ENCODE measurements at regions not wholly inside any gene's neighbourhood (a gene's known extent, or its start where the extent isn't known, plus 50 kb on each side); places are given as distances from the start of the nearest gene placed in this dataset.

DNA sequence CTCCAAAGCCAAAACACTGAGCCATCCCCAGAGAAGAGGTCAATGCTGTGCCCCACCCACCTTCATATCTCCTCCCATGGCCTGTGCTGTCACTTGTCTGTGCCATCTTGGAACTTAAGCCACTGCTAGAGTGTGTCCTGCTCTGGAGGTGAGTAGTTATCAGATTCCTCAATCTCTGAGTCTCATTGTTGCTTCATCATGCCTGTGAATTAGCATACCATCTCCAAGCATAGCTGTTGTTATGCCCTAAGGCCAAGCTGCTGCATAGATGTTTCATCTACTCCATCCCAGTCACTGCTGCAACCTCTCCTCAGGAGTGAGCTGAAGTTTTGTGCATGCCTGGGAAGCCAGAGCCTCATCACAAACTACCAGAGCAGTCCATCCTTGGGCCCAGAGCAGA is 349.0 kb downstream of the ZWINT start:
- TF ChIP-seq ARNT (IDR thresholded peaks at IDR 0.05) (no peak), ZNF384 (IDR thresholded peaks at IDR 0.05) (no peak), SUZ12 (IDR thresholded peaks at IDR 0.05) (no peak), SP1 (IDR thresholded peaks at IDR 0.05) (no peak), ELF4 (IDR thresholded peaks at IDR 0.05) (no peak), NFRKB (IDR thresholded peaks at IDR 0.05) (no peak), FOXM1 (IDR thresholded peaks at IDR 0.05; ENCODE audit: borderline replicate concordance) (no peak), PKNOX1 (IDR thresholded peaks at IDR 0.05) (no peak), HDGF (IDR thresholded peaks at IDR 0.05; ENCODE audit: borderline replicate concordance) (no peak), L3MBTL2 (conservative IDR thresholded peaks at IDR 0.05) (no peak), FOXA1 (IDR thresholded peaks at IDR 0.05) (no peak), BHLHE40 (IDR thresholded peaks at IDR 0.05; ENCODE audit: borderline replicate concordance) (no peak)
